Esophagus (tissue), 2 donors: ENCODE measurements at regions not wholly inside any gene's neighbourhood (a gene's known extent, or its start where the extent isn't known, plus 50 kb on each side); places are given as distances from the start of the nearest gene placed in this dataset.

Experiments
- H3K27ac ChIP-seq, 2 donors: one replicate each; pipeline ENCODE4 v1.5.1; 2013; ENCODE audit warnings: low read depth in 2 of 2, mild to moderate bottlenecking in 2 of 2, inconsistent platforms in 1 of 2, low read length in 1 of 2, moderate library complexity in 1 of 2
- H3K27me3 ChIP-seq, 2 donors: one replicate each; pipeline ENCODE4 v1.6.1; 2013; ENCODE audit warnings: low read length in 2 of 2, control low read depth in 1 of 2, mild to moderate bottlenecking in 1 of 2; ENCODE audit not compliant: insufficient read depth in 2 of 2, control insufficient read depth in 1 of 2
- H3K36me3 ChIP-seq, 2 donors: one replicate each; pipeline ENCODE4 v1.6.1; 2013; ENCODE audit warnings: low read length in 1 of 2; ENCODE audit not compliant: control insufficient read depth in 2 of 2, insufficient read depth in 2 of 2
- H3K4me1 ChIP-seq, 2 donors: one replicate each; pipeline ENCODE4 v1.6.1; 2013; ENCODE audit warnings: low read length in 1 of 2; ENCODE audit not compliant: control insufficient read depth in 2 of 2, insufficient read depth in 2 of 2
- H3K4me3 ChIP-seq, 2 donors: one replicate each; pipeline ENCODE4 v1.5.1; 2013; ENCODE audit warnings: low read length in 2 of 2, mild to moderate bottlenecking in 2 of 2, low read depth in 1 of 2, moderate library complexity in 1 of 2
- H3K9me3 ChIP-seq, 2 donors: one replicate each; pipeline ENCODE4 v1.6.1; 2013; ENCODE audit warnings: mild to moderate bottlenecking in 2 of 2, low read depth in 1 of 2, low read length in 1 of 2, moderate library complexity in 1 of 2; ENCODE audit not compliant: control insufficient read depth in 2 of 2, insufficient read depth in 1 of 2
- WGBS, 2 donors: extraction: QIAGEN DNeasy Blood & Tissue Kit; methylation state at CpG; one replicate each; pipeline ENCODE4 v1.1.7; 2013; 5-methylcytosine and 5-hydroxymethylcytosine counted together
- donor health status: healthy with polysubstance abuse.
- donor health status: Bipolar disorder and iron deficiency.

- Histone ChIP-seq H3K27me3 (no peaks in the 10 kb centered on the region), H3K9me3 (no peaks in the 10 kb centered on the region), H3K4me1 (peaks cover 3 to 9% of the 10 kb centered on the region in 2 donors), H3K36me3 (no peaks in the 10 kb centered on the region), H3K4me3 (no peak overlapping the region), H3K27ac (no peak overlapping the region)
- 79 to 83% methylated on average over 15 of the region's 15 CpGs for WGBS, 2 donors
Measured at GRCh38 chr6:228881-229651, 63.2 kb upstream of the DUSP22 start.

- H3K9me3 ChIP-seq: no peaks in the 10 kb centered on the region
- H3K4me1 ChIP-seq: no peaks in the 10 kb centered on the region
- H3K36me3 ChIP-seq: no peaks in the 10 kb centered on the region
- 75 to 76% methylated on average over 4 of the region's 4 CpGs for WGBS, 2 donors
- no peak overlapping the region for H3K4me3 ChIP-seq
- H3K27ac ChIP-seq: no peak overlapping the region
- no peaks in the 10 kb centered on the region for H3K27me3 ChIP-seq
Measured at GRCh38 chr6:231779-232178, 60.5 kb upstream of the DUSP22 start.

GRCh38 chr6:232982-233640 lies 59.2 kb upstream of the DUSP22 start:
- Histone ChIP-seq H3K4me1 (no peaks in the 10 kb centered on the region), H3K27me3 (no peaks in the 10 kb centered on the region), H3K4me3 (no peak overlapping the region), H3K36me3 (no peaks in the 10 kb centered on the region), H3K27ac (no peak overlapping the region), H3K9me3 (no peaks in the 10 kb centered on the region)
- WGBS, 2 donors: 90 to 91% methylated on average over 12 of the region's 12 CpGs

GRCh38 chr6:234706-235372 lies 57.4 kb upstream of the DUSP22 start:
- WGBS, 2 donors: 84 to 94% methylated on average over 3 of the region's 3 CpGs
- Histone ChIP-seq H3K36me3 (no peaks in the 10 kb centered on the region), H3K9me3 (no peaks in the 10 kb centered on the region), H3K27ac (no peak overlapping the region), H3K27me3 (no peaks in the 10 kb centered on the region), H3K4me3 (no peak overlapping the region), H3K4me1 (no peaks in the 10 kb centered on the region)

GRCh38 chr6:235763-236360 lies 56.4 kb upstream of the DUSP22 start:
- Histone ChIP-seq H3K27ac (peak overlapping the region in 1 of 2 donors; percentile 37), H3K4me1 (no peaks in the 10 kb centered on the region), H3K27me3 (no peaks in the 10 kb centered on the region), H3K4me3 (no peak overlapping the region), H3K36me3 (no peaks in the 10 kb centered on the region), H3K9me3 (no peaks in the 10 kb centered on the region)
- 1 to 12% methylated on average over 2 of the region's 2 CpGs for WGBS, 2 donors

GRCh38 chr6:236519-236918 lies 55.8 kb upstream of the DUSP22 start:
- WGBS, 2 donors: 82 to 89% methylated on average over 6 of the region's 6 CpGs
- Histone ChIP-seq H3K36me3 (no peaks in the 10 kb centered on the region), H3K27ac (no peak overlapping the region), H3K4me3 (no peak overlapping the region), H3K9me3 (no peaks in the 10 kb centered on the region), H3K27me3 (no peaks in the 10 kb centered on the region), H3K4me1 (no peaks in the 10 kb centered on the region)

- Histone ChIP-seq H3K27ac (no peak overlapping the region), H3K36me3 (no peaks in the 10 kb centered on the region), H3K27me3 (no peaks in the 10 kb centered on the region), H3K4me3 (no peak overlapping the region), H3K4me1 (no peaks in the 10 kb centered on the region), H3K9me3 (no peaks in the 10 kb centered on the region)
- 56 to 76% methylated on average over 3 of the region's 3 CpGs for WGBS, 2 donors
Measured at GRCh38 chr6:240151-240550, 52.1 kb upstream of the DUSP22 start.

- 50 to 61% methylated on average over 5 of the region's 5 CpGs for WGBS, 2 donors
- H3K36me3 ChIP-seq: no peaks in the 10 kb centered on the region
Measured at GRCh38 chr6:241336-241865, 50.9 kb upstream of the DUSP22 start.

More at GRCh38 chr6:241336-241865, 50.9 kb upstream of the DUSP22 start:
- H3K27me3 ChIP-seq: no peaks in the 10 kb centered on the region
- H3K9me3 ChIP-seq: no peaks in the 10 kb centered on the region
- no peak overlapping the region for H3K4me3 ChIP-seq
- no peak overlapping the region for H3K27ac ChIP-seq
- H3K4me1 ChIP-seq: no peaks in the 10 kb centered on the region
